Lower lobe of right lung (tissue), 2 donors: ENCODE measurements at regions not wholly inside any gene's neighbourhood (a gene's known extent, or its start where the extent isn't known, plus 50 kb on each side); places are given as distances from the start of the nearest gene placed in this dataset.
"Not testable (repeated sequence)": the region's sequence is repeated elsewhere in the genome, so short reads cannot be mapped to it uniquely, and the experiment has no call there.

Experiments
- ATAC-seq, 2 donors: fragments of 200-7000 bp; cut with Tn5 transposase; one replicate each; pipeline ENCODE4 v1.9.1; 2020 to 2022; ENCODE audit warnings: mild to moderate bottlenecking in 2 of 2, moderate library complexity in 2 of 2
- DNase-seq: peaks from one replicate; pipeline ENCODE4 v3.0.0-alpha.2; 2020
- H3K27ac ChIP-seq: fragments of 200-600 bp; one replicate; pipeline ENCODE4 v1.8.0; 2022
- H3K27me3 ChIP-seq: fragments of 200-600 bp; one replicate; pipeline ENCODE4 v1.8.0; 2022; ENCODE audit warnings: low read depth
- H3K36me3 ChIP-seq: fragments of 200-600 bp; one replicate; pipeline ENCODE4 v1.8.0; 2022; ENCODE audit warnings: mild to moderate bottlenecking
- H3K4me1 ChIP-seq: fragments of 200-600 bp; one replicate; pipeline ENCODE4 v1.8.0; 2022
- H3K4me3 ChIP-seq: fragments of 200-600 bp; one replicate; pipeline ENCODE4 v1.8.0; 2022; ENCODE audit warnings: mild to moderate bottlenecking
- H3K9me3 ChIP-seq: fragments of 200-600 bp; one replicate; pipeline ENCODE4 v1.8.0; 2022
- intact Hi-C: fragments of 100-400 bp; cut with DNase I; formaldehyde crosslinking; loops from one replicate; pipeline ENCODE4 v1.11.0; 2022
- TF ChIP-seq, protein P1 (sequence below): fragments of 200-600 bp; IDR thresholded peaks from one replicate; pipeline ENCODE4 v1.8.0; 2022; ENCODE audit warnings: antibody characterized with exemption, mild to moderate bottlenecking
- donor health status: DM: no; HTN: yes; CAD: no; lungs with severe emphysema.

DNA sequence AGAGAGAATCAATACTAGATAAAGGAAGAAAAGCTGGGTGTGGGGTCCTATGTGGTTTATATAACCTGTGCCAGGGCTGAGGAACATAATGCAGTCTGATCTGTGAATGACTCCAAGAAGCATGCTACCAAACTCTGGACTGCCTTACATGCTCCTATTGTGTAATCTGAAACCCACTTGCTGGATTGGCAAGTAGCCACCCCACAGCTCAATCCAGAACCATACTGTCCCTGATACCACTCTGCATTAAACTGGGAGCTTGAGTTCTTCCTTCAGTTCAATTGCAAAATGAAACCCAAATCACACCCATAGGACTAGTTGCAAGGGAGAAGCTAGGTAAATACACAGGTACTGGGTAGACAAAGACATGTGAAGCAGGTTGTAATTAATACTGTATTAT lies 115.4 kb upstream of the NEGR1 start:
- Histone ChIP-seq H3K9me3 (no peaks in the 10 kb centered on the region), H3K36me3 (no peaks in the 10 kb centered on the region), H3K4me3 (no peak overlapping the region), H3K27me3 (no peaks in the 10 kb centered on the region), H3K27ac (no peak overlapping the region), H3K4me1 (no peaks in the 10 kb centered on the region)
- DNase-seq (no peak), ATAC-seq (peak in 1 of 2 donors; percentile 36)
- intact Hi-C loops, result no loop called here
- TF ChIP-seq, protein P1, sequence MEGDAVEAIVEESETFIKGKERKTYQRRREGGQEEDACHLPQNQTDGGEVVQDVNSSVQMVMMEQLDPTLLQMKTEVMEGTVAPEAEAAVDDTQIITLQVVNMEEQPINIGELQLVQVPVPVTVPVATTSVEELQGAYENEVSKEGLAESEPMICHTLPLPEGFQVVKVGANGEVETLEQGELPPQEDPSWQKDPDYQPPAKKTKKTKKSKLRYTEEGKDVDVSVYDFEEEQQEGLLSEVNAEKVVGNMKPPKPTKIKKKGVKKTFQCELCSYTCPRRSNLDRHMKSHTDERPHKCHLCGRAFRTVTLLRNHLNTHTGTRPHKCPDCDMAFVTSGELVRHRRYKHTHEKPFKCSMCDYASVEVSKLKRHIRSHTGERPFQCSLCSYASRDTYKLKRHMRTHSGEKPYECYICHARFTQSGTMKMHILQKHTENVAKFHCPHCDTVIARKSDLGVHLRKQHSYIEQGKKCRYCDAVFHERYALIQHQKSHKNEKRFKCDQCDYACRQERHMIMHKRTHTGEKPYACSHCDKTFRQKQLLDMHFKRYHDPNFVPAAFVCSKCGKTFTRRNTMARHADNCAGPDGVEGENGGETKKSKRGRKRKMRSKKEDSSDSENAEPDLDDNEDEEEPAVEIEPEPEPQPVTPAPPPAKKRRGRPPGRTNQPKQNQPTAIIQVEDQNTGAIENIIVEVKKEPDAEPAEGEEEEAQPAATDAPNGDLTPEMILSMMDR, result no peak

DNA sequence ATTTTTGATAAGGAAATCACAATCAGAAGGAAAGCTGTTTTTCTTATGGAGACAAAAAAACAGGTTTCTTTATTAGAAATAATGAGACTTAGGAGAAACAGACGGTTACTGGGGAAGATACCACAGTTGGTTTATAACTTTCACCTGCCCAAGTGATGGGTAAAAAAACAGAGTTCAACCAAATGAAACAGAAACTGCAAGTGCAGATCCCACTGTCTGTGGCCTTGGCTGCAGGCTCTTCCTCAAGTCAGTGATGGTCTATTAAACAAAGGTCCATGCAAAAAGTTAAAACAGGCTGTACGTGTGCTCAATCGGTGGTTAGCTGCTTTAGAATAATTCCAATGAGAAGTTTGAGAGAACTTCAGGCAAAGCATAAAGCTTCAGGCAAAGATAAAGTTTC lies 112.1 kb upstream of the NEGR1 start:
- Histone ChIP-seq H3K9me3 (no peaks in the 10 kb centered on the region), H3K27ac (no peak overlapping the region), H3K4me1 (no peaks in the 10 kb centered on the region), H3K36me3 (no peaks in the 10 kb centered on the region), H3K4me3 (no peak overlapping the region), H3K27me3 (no peaks in the 10 kb centered on the region)
- TF ChIP-seq, protein P1, result no peak
- DNase-seq (no peak), ATAC-seq (no peak)
- intact Hi-C loops, result no loop called here

DNA sequence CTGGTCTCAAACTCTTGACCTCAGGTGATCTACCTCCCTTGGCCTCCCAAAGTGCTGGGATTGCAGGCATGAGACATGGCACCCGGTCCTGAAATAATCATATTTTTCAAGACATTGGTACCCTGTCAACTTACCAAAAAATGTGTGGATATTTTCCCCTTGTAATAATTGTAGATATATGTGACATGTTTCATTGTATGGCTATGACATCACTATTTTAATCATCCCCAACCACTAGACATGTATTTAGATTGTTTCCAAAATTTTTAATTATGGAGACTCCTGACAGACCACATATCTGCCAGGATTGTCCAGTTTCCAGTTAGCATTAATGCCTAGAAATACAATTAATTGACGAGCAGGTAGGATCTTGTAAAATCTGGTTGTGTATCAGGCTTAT lies 96.7 kb upstream of the NEGR1 start:
- TF ChIP-seq, protein P1, result no peak
- Histone ChIP-seq H3K36me3 (no peaks in the 10 kb centered on the region), H3K4me3 (no peak overlapping the region), H3K4me1 (no peaks in the 10 kb centered on the region), H3K9me3 (no peaks in the 10 kb centered on the region), H3K27ac (no peak overlapping the region), H3K27me3 (no peaks in the 10 kb centered on the region)
- ATAC-seq, result no peak
- intact Hi-C loops, result no loop called here
- no peak for DNase-seq

DNA sequence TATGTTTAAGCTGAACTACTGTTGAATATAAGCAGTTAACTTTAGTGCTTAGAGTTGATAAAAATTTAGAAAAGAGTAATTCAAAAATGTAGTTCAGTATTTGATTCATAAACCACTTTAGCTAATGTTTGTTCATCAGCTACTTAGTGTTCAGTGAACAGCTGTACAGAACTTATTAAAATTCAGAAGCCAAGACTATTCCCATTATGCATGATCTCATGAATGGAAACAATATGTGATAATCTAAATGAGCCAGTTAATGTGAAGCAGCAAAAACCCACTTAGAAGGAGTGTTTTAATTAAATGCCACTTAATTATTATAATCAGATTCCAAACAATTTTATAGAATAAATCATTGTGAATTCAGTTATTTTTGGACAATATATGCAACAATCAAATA lies 92.9 kb upstream of the NEGR1 start:
- no peaks in the 10 kb centered on the region for H3K27me3 ChIP-seq
- no peaks in the 10 kb centered on the region for H3K36me3 ChIP-seq
- TF ChIP-seq, protein P1, result no peak
- H3K27ac ChIP-seq, result no peak overlapping the region
- ATAC-seq (no peak), DNase-seq (no peak)
- intact Hi-C loops, result no loop called here
- H3K4me3 ChIP-seq, result no peak overlapping the region
- H3K4me1 ChIP-seq, result no peaks in the 10 kb centered on the region
- no peaks in the 10 kb centered on the region for H3K9me3 ChIP-seq

DNA sequence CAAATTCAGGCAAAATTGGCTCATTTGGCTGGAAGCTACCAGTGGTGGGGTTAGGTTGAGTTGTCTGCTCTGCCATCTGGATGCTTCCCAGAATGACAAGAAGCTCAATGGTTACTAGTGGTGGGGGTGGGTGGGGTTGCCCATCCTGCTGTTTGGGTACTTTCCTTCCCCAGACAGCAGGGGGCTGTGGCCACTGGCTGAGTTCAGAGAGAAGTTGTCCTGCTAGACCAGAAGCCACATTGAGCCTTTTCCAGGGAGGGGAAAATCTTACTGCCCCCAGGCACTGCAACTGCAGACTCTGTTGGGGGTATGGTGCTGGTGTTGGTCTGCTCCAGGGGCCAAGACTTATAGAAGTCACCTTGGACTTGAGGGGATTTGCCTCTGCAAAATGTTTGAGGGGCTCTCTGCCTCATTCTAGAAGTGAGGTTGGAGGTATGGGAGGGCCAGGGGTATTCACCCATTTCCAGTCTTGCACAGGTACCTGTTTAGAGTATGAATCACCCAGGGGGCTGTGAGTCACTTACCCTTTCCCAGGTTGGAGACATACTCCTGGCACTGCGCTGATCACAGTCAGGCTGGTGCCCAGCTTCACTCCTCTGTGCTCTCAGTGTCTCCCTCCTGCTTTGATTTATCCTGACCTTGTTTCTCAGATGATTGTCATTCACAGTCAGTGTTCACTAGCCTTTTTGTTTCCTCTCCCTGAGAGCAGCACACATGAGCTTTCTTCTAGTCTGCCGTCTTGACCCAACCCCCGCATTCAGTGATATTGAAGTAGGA lies 89.1 kb upstream of the NEGR1 start:
- Histone ChIP-seq H3K4me3 (no peak overlapping the region), H3K36me3 (no peaks in the 10 kb centered on the region), H3K27ac (no peak overlapping the region), H3K27me3 (no peaks in the 10 kb centered on the region), H3K9me3 (no peaks in the 10 kb centered on the region), H3K4me1 (no peaks in the 10 kb centered on the region)
- TF ChIP-seq, protein P1, result no peak
- DNase-seq, result no peak
- ATAC-seq, result no peak
- intact Hi-C loops, result no loop called here

DNA sequence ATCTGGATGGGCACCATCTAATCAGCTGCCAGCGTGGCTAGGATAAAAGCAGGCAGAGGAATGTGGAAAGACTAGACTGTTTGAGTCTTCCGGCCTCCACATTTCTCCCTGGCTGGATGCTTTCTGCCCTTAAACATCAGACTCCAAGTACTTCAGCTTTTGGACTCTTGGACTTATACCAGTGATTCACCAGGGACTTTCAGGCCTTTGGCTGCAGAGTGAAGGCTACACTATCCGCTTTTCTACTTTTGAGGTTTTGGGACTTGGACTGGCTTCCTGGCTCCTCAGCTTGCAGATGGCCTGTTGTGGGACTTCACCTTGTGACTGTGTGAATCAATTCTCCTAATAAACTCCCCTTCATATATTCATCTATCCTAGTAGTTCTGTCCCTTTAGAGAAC lies 88.5 kb upstream of the NEGR1 start:
- DNase-seq, ATAC-seq, H3K9me3 ChIP-seq, H3K4me1 ChIP-seq, H3K27me3 ChIP-seq, H3K36me3 ChIP-seq, H3K27ac ChIP-seq, intact Hi-C loops, H3K4me3 ChIP-seq: not testable (repeated sequence)
